OCI-LY7 (cell line): ENCODE measurements at regions not wholly inside any gene's neighbourhood (a gene's known extent, or its start where the extent isn't known, plus 50 kb on each side); places are given as distances from the start of the nearest gene placed in this dataset.

Source experiments
- BruUV-seq: library from RNA; stranded (reverse); fragments of 400-500 nt; replicated peaks from 2 replicates; lab custom pipeline; 2021; lab: Mats Ljungman, UMichigan
- CTCF ChIA-PET: fragments of 300-600 bp; sonication (Branson Sonifier 250); formaldehyde crosslinking; loops from one replicate; lab custom pipeline; 2022; ENCODE audit warnings: antibody characterized with exemption; ENCODE audit not compliant: unreplicated experiment; lab: Charles Lee
- POLR2A ChIA-PET: fragments of 300-600 bp; sonication (Branson Sonifier 250); formaldehyde crosslinking; loops from one replicate; lab custom pipeline; 2022; ENCODE audit warnings: antibody characterized with exemption; lab: Charles Lee
- DNase-seq: peaks from one replicate; pipeline ENCODE4 v3.0.0-alpha.2; 2015; ENCODE audit warnings: low spot score
- H2AFZ ChIP-seq: fragments of 200-600 bp; sonication (generic), shearing (Covaris generic); 2 replicates; pipeline ENCODE4 v1.6.1; 2014; ENCODE audit warnings: mild to moderate bottlenecking, antibody characterized with exemption, low read length, moderate library complexity
- H3K27ac ChIP-seq: fragments of 200-600 bp; sonication (generic); 2 replicates; pipeline ENCODE4 v1.5.1; 2014; ENCODE audit warnings: mixed run types, low read depth, mild to moderate bottlenecking, moderate library complexity, low read length, inconsistent platforms; ENCODE audit not compliant: poor library complexity, severe bottlenecking
- H3K36me3 ChIP-seq: fragments of 200-600 bp; sonication (generic); 2 replicates; pipeline ENCODE4 v1.6.1; 2014; ENCODE audit warnings: mild to moderate bottlenecking, antibody characterized with exemption, low read length, moderate library complexity, mixed read lengths; ENCODE audit not compliant: insufficient read depth
- H3K4me1 ChIP-seq: fragments of 200-600 bp; sonication (generic); 2 replicates; pipeline ENCODE4 v1.5.1; 2014; ENCODE audit warnings: mild to moderate bottlenecking, low read length; ENCODE audit not compliant: insufficient read depth, poor library complexity, severe bottlenecking
- H3K4me2 ChIP-seq: fragments of 200-600 bp; sonication (generic); 2 replicates; pipeline ENCODE4 v1.6.1; 2014; ENCODE audit warnings: mild to moderate bottlenecking, low read length
- H3K4me3 ChIP-seq: fragments of 200-600 bp; sonication (generic); 2 replicates; pipeline ENCODE4 v1.5.1; 2014; ENCODE audit warnings: mild to moderate bottlenecking, low read depth, low read length; ENCODE audit not compliant: poor library complexity, severe bottlenecking
- H3K79me2 ChIP-seq: fragments of 200-600 bp; sonication (generic); 2 replicates; pipeline ENCODE4 v1.6.1; 2016; ENCODE audit warnings: low read depth, mild to moderate bottlenecking, low read length, moderate library complexity, mixed read lengths; ENCODE audit not compliant: insufficient read depth
- H3K9me2 ChIP-seq: fragments of 200-600 bp; sonication (generic); 2 replicates; pipeline ENCODE4 v1.6.1; 2016; ENCODE audit warnings: mild to moderate bottlenecking, low read length, mixed read lengths; ENCODE audit not compliant: insufficient read depth
- H3K9me3 ChIP-seq: fragments of 200-600 bp; sonication (generic); 2 replicates; pipeline ENCODE4 v1.6.1; 2014; ENCODE audit warnings: mild to moderate bottlenecking, mixed run types, low read length, mixed read lengths
- H4K20me1 ChIP-seq: fragments of 200-600 bp; sonication (generic); 2 replicates; pipeline ENCODE4 v1.6.1; 2014; ENCODE audit warnings: mild to moderate bottlenecking, antibody characterized with exemption, low read length, moderate library complexity, mixed read lengths; ENCODE audit not compliant: insufficient read depth
- EZH2phosphoT487 ChIP-seq: fragments of 200-600 bp; sonication (generic); IDR thresholded peaks from 2 replicates; pipeline ENCODE4 v1.6.1; 2018; ENCODE audit warnings: low read depth, borderline replicate concordance, mild to moderate bottlenecking, mixed run types, antibody characterized with exemption, low read length, moderate library complexity, mixed read lengths
- intact Hi-C: fragments of 100-400 bp; cut with micrococcal nuclease; formaldehyde crosslinking; loops from one replicate; pipeline ENCODE4 v1.10.0; 2022; ENCODE audit not compliant: unreplicated experiment
- TF ChIP-seq, protein P1 (sequence below): fragments of 200-600 bp; sonication (generic); conservative IDR thresholded peaks from 2 replicates; pipeline ENCODE4 v1.5.1; 2014; ENCODE audit warnings: mild to moderate bottlenecking, antibody characterized with exemption, low read length, moderate library complexity, mixed read lengths

DNA sequence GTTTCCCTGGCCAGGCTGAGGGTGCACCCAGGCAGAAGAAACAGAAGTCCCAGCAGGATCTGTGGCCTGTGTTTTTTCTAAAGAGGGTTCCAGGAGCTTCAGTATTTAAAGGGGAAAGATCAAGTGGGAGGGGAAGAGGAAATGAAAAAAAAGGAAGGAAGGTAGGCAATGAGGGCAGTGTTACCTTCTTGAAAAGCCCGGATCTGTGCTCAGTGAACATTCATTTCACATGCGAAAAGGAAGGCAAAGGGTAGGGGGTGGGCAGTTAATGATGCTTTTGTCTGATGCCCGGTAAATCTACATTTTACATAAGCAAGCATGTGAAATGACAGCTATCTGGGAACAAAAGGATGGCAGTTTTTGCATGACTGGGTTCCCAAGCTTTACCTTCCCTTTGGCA lies 326.2 kb downstream of the UQCRFS1 start:
- Histone ChIP-seq H3K27ac (no peak overlapping the region), H3K79me2 (no peaks in the 10 kb centered on the region), H3K4me2 (no peak overlapping the region), H3K4me3 (no peak overlapping the region), H4K20me1 (no peaks in the 10 kb centered on the region), H3K4me1 (no peaks in the 10 kb centered on the region), H3K36me3 (no peaks in the 10 kb centered on the region), H3K9me2 (no peaks in the 10 kb centered on the region), H2AFZ (no peak overlapping the region), H3K9me3 (no peaks in the 10 kb centered on the region)
- ChIA-PET CTCF (no interaction called here), POLR2A (no interaction called here)
- no peak for TF ChIP-seq EZH2phosphoT487
- TF ChIP-seq, protein P1, sequence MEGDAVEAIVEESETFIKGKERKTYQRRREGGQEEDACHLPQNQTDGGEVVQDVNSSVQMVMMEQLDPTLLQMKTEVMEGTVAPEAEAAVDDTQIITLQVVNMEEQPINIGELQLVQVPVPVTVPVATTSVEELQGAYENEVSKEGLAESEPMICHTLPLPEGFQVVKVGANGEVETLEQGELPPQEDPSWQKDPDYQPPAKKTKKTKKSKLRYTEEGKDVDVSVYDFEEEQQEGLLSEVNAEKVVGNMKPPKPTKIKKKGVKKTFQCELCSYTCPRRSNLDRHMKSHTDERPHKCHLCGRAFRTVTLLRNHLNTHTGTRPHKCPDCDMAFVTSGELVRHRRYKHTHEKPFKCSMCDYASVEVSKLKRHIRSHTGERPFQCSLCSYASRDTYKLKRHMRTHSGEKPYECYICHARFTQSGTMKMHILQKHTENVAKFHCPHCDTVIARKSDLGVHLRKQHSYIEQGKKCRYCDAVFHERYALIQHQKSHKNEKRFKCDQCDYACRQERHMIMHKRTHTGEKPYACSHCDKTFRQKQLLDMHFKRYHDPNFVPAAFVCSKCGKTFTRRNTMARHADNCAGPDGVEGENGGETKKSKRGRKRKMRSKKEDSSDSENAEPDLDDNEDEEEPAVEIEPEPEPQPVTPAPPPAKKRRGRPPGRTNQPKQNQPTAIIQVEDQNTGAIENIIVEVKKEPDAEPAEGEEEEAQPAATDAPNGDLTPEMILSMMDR = no peak
- no peak for DNase-seq
- intact Hi-C loops = no loop called here
- BruUV-seq = no TSS peak

DNA sequence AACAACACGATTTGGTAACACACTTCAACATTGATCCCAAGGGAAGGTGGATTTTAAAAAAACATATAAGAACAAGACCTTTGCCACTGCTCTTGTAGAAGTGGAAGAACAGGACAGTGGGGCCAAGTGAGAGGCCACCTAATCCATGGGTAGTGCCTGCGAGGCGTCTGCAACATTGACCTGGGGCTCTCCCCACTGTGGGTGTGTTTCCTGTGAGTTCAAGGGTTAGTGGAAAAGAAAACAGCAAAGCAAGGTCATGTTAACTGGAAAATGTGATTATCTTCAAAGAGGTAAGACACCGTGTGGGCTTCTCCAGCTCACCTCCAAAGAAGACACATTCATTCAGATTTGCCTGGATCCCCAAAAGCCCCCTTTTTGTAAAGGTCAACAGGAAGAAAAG lies 327.0 kb downstream of the UQCRFS1 start:
- CTCF ChIA-PET = no interaction called here
- intact Hi-C loops = no loop called here
- TF ChIP-seq, protein P1 = no peak
- no peak for TF ChIP-seq EZH2phosphoT487

GRCh38 chr19:28884786-28885476 lies 328.0 kb downstream of the UQCRFS1 start:
- ChIA-PET CTCF (no interaction called here), POLR2A (no interaction called here)
- no TSS peak for BruUV-seq
- Histone ChIP-seq H2AFZ (no peak overlapping the region), H3K36me3 (no peaks in the 10 kb centered on the region), H4K20me1 (no peaks in the 10 kb centered on the region), H3K4me3 (no peak overlapping the region), H3K4me1 (no peaks in the 10 kb centered on the region), H3K27ac (no peak overlapping the region), H3K79me2 (no peaks in the 10 kb centered on the region), H3K9me3 (no peaks in the 10 kb centered on the region), H3K4me2 (no peak overlapping the region), H3K9me2 (no peaks in the 10 kb centered on the region)
- intact Hi-C loops = no loop called here
- no peak for TF ChIP-seq EZH2phosphoT487
- TF ChIP-seq, protein P1 = no peak
- DNase-seq = no peak

More for the DNA sequence above, 327.0 kb downstream of the UQCRFS1 start:
- no peak for DNase-seq
- BruUV-seq = no TSS peak
- H3K4me2 ChIP-seq = no peak overlapping the region
- H4K20me1 ChIP-seq = no peaks in the 10 kb centered on the region
- no peak overlapping the region for H3K27ac ChIP-seq
- no peaks in the 10 kb centered on the region for H3K79me2 ChIP-seq
- no peak overlapping the region for H2AFZ ChIP-seq
- no peaks in the 10 kb centered on the region for H3K9me2 ChIP-seq
- H3K4me1 ChIP-seq = no peaks in the 10 kb centered on the region
- no peaks in the 10 kb centered on the region for H3K36me3 ChIP-seq
- no peak overlapping the region for H3K4me3 ChIP-seq
- H3K9me3 ChIP-seq = no peaks in the 10 kb centered on the region
- POLR2A ChIA-PET = no interaction called here
